ENCODE measurements at regions not wholly inside any gene's neighbourhood (a gene's known extent, or its start where the extent isn't known, plus 50 kb on each side); places are given as distances from the start of the nearest gene placed in this dataset.

DNA sequence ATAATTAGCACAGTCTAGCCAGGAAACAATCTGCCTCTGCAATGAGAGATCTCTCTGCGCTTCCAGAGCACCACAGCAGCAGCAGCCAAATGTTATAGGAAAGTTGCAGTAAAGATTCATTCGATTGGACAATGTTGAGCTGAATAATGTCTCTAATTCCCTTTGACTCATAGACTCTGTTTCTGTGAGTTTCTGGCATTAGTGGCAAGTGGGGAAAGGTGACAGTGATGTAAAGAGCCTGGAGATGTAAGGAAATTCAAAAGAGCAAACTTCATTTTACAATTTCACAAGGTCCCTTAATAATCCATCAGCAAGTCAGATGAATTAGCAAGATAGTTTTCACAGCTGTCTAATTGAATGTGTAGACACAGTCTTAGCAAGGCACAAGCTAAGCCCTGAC lies 184.4 kb downstream of the VEGFC start:
- TF ChIP-seq, protein P1, sequence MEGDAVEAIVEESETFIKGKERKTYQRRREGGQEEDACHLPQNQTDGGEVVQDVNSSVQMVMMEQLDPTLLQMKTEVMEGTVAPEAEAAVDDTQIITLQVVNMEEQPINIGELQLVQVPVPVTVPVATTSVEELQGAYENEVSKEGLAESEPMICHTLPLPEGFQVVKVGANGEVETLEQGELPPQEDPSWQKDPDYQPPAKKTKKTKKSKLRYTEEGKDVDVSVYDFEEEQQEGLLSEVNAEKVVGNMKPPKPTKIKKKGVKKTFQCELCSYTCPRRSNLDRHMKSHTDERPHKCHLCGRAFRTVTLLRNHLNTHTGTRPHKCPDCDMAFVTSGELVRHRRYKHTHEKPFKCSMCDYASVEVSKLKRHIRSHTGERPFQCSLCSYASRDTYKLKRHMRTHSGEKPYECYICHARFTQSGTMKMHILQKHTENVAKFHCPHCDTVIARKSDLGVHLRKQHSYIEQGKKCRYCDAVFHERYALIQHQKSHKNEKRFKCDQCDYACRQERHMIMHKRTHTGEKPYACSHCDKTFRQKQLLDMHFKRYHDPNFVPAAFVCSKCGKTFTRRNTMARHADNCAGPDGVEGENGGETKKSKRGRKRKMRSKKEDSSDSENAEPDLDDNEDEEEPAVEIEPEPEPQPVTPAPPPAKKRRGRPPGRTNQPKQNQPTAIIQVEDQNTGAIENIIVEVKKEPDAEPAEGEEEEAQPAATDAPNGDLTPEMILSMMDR (IDR thresholded peaks at IDR 0.05): no peak
- TF ChIP-seq POLR2A (IDR thresholded peaks at IDR 0.05): no peak
